ENCODE measurements at regions not wholly inside any gene's neighbourhood (a gene's known extent, or its start where the extent isn't known, plus 50 kb on each side); places are given as distances from the start of the nearest gene placed in this dataset.
"Not testable (repeated sequence)": the region's sequence is repeated elsewhere in the genome, so short reads cannot be mapped to it uniquely, and the experiment has no call there.

DNA sequence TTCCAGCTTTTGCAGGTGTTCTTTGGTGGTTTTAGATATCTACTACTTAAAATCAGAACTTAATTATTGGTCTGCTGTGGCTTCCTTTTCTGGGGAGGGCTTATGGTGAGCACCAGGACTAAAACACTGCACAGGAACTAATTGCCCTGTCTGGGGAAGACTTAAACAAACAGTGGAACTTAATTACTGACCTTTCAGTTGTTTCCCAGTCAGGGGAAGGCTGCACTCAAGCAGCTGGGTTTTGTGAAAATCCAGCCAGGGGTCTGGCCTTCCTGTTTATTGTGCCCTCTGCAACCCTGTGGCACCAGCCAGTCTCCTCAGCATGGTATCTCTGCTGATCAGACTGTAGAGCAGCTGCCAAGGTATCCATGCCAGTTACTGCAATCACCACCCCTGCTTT, 398.2 kb downstream of the ADCYAP1 start:
- H3K27ac Mint-ChIP-seq: peak overlapping the region in 2 of 3 experiments; percentile 15 to 24
- TF ChIP-seq, protein P1, sequence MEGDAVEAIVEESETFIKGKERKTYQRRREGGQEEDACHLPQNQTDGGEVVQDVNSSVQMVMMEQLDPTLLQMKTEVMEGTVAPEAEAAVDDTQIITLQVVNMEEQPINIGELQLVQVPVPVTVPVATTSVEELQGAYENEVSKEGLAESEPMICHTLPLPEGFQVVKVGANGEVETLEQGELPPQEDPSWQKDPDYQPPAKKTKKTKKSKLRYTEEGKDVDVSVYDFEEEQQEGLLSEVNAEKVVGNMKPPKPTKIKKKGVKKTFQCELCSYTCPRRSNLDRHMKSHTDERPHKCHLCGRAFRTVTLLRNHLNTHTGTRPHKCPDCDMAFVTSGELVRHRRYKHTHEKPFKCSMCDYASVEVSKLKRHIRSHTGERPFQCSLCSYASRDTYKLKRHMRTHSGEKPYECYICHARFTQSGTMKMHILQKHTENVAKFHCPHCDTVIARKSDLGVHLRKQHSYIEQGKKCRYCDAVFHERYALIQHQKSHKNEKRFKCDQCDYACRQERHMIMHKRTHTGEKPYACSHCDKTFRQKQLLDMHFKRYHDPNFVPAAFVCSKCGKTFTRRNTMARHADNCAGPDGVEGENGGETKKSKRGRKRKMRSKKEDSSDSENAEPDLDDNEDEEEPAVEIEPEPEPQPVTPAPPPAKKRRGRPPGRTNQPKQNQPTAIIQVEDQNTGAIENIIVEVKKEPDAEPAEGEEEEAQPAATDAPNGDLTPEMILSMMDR (IDR thresholded peaks at IDR 0.05; ENCODE audit: unreplicated experiment in 3 of 3): no peak
- H3K9me3 Mint-ChIP-seq: peaks cover 1% of the 10 kb centered on the region
- H3K4me3 Mint-ChIP-seq: no peak overlapping the region
- H3K36me3 Mint-ChIP-seq (ENCODE audit: low read depth): no peaks in the 10 kb centered on the region
- no peaks in the 10 kb centered on the region for H3K4me1 Mint-ChIP-seq
- peaks cover 6% of the 10 kb centered on the region for H3K27me3 Mint-ChIP-seq (ENCODE audit: low read depth)

DNA sequence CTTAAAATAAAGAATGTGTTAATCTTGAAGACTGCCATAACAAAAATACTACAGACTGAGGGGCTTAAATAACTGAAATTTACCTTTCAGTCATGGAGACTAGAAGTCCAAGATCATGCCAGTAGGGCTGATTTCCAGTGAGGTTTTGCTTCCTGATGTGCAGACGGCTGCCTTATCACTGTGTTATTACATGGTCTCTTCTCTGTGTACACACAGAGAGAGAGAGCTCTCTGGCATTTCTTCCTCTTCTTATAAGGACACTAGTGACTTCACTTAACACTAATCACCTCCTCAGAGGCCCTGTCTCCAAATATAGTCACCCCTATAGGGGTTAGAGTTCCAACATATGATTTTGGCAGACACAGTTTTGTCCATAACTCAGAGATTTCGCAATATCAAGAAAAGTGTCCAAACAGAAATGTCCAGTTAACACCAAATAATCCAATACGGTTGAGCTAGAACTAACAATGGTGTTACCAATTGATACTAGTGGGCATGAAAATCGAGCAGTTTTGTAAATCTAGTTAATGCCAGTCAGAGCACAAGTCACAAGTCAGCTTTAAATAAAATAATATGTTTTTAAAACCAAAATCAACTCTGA, 399.8 kb downstream of the ADCYAP1 start:
- H3K4me1 Mint-ChIP-seq: no peaks in the 10 kb centered on the region
- no peaks in the 10 kb centered on the region for H3K9me3 Mint-ChIP-seq

GRCh38 chr18:1306641-1307040, 402.0 kb downstream of the ADCYAP1 start:
- no peaks in the 10 kb centered on the region for H3K4me1 Mint-ChIP-seq
- TF ChIP-seq, protein P1 (IDR thresholded peaks at IDR 0.05; ENCODE audit: unreplicated experiment in 3 of 3): no peak
- H3K27me3 Mint-ChIP-seq (ENCODE audit: low read depth): peaks cover 6% of the 10 kb centered on the region

More for the DNA sequence above, 399.8 kb downstream of the ADCYAP1 start:
- H3K27ac Mint-ChIP-seq: no peak overlapping the region
- no peaks in the 10 kb centered on the region for H3K36me3 Mint-ChIP-seq (ENCODE audit: low read depth)
- no peak overlapping the region for H3K4me3 Mint-ChIP-seq
- H3K27me3 Mint-ChIP-seq (ENCODE audit: low read depth): peaks cover 6% of the 10 kb centered on the region
- TF ChIP-seq, protein P1 (IDR thresholded peaks at IDR 0.05; ENCODE audit: unreplicated experiment in 3 of 3): no peak

DNA sequence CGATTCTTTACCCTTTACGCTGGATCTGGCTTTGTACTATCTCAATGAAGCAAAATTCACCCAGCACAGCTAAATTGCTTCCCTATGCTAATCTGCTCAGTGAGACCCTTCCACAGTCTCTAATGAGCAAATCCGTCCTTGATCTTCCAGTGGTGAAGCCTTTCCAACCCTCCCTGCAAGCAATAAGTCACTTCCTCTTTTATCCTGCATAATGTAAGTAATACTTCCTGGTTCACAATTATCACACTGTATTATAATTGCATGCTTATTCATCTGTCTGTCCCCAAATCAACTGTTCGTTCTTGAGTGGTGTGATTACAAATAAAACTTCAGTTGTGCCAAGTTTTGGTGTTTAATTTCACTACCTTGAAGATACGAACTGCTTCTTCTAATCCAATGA, 404.0 kb downstream of the ADCYAP1 start:
- H3K4me3 Mint-ChIP-seq: no peak overlapping the region
- H3K9me3 Mint-ChIP-seq: no peaks in the 10 kb centered on the region
- H3K27me3 Mint-ChIP-seq (ENCODE audit: low read depth): no peaks in the 10 kb centered on the region
- no peak overlapping the region for H3K27ac Mint-ChIP-seq
- H3K36me3 Mint-ChIP-seq (ENCODE audit: low read depth): no peaks in the 10 kb centered on the region
- H3K4me1 Mint-ChIP-seq: no peaks in the 10 kb centered on the region
- TF ChIP-seq, protein P1 (IDR thresholded peaks at IDR 0.05; ENCODE audit: unreplicated experiment in 3 of 3): no peak

More at GRCh38 chr18:1306641-1307040, 402.0 kb downstream of the ADCYAP1 start:
- Mint-ChIP-seq H3K36me3 (ENCODE audit: low read depth) (no peaks in the 10 kb centered on the region), H3K27ac (no peak overlapping the region), H3K4me3 (no peak overlapping the region), H3K9me3 (no peaks in the 10 kb centered on the region)

GRCh38 chr18:1311376-1311775, 406.7 kb downstream of the ADCYAP1 start:
- TF ChIP-seq, protein P1 (IDR thresholded peaks at IDR 0.05; ENCODE audit: unreplicated experiment in 3 of 3): no peak
- H3K27ac Mint-ChIP-seq: no peak overlapping the region
- H3K9me3 Mint-ChIP-seq: no peaks in the 10 kb centered on the region
- no peaks in the 10 kb centered on the region for H3K4me1 Mint-ChIP-seq
- no peak overlapping the region for H3K4me3 Mint-ChIP-seq
- H3K27me3 Mint-ChIP-seq (ENCODE audit: low read depth): no peaks in the 10 kb centered on the region
- H3K36me3 Mint-ChIP-seq (ENCODE audit: low read depth): no peaks in the 10 kb centered on the region

GRCh38 chr18:1335345-1335744, 430.7 kb downstream of the ADCYAP1 start:
- not testable (repeated sequence) for H3K4me3 Mint-ChIP-seq; H3K27ac Mint-ChIP-seq; H3K36me3 Mint-ChIP-seq (ENCODE audit: low read depth); H3K4me1 Mint-ChIP-seq; H3K27me3 Mint-ChIP-seq (ENCODE audit: low read depth)
- peaks cover 19% of the 10 kb centered on the region for H3K9me3 Mint-ChIP-seq

Data from nephron (organoid).